OCI-LY7 (cell line): ENCODE measurements at regions not wholly inside any gene's neighbourhood (a gene's known extent, or its start where the extent isn't known, plus 50 kb on each side); places are given as distances from the start of the nearest gene placed in this dataset.

Experiments used
- EZH2phosphoT487 ChIP-seq: fragments of 200-600 bp; sonication (generic); IDR thresholded peaks from 2 replicates; pipeline ENCODE4 v1.6.1; 2018; ENCODE audit warnings: low read depth, borderline replicate concordance, mild to moderate bottlenecking, mixed run types, antibody characterized with exemption, low read length, moderate library complexity, mixed read lengths
- TF ChIP-seq, protein P1 (sequence below): fragments of 200-600 bp; sonication (generic); conservative IDR thresholded peaks from 2 replicates; pipeline ENCODE4 v1.5.1; 2014; ENCODE audit warnings: mild to moderate bottlenecking, antibody characterized with exemption, low read length, moderate library complexity, mixed read lengths

DNA sequence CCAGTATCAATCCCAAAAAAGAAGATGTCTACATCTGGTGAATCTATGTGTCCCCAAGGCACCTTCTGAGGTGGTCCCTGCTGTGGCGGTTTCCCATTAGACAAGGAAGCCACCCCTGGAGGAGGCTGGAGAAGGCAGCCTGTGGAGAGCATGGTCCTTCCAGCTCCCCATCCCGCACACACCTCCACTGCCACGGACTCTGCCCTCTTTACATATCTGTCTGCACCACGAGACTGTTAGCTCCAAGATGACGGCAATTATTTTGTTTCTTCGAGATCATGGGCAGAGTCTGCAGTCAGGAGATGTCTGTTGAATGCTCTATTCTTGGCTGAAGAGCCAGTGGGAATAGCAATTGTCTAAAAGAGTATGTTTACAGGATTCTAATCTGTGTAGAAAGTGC, 132.0 kb downstream of the OSR1 start:
- TF ChIP-seq, protein P1, sequence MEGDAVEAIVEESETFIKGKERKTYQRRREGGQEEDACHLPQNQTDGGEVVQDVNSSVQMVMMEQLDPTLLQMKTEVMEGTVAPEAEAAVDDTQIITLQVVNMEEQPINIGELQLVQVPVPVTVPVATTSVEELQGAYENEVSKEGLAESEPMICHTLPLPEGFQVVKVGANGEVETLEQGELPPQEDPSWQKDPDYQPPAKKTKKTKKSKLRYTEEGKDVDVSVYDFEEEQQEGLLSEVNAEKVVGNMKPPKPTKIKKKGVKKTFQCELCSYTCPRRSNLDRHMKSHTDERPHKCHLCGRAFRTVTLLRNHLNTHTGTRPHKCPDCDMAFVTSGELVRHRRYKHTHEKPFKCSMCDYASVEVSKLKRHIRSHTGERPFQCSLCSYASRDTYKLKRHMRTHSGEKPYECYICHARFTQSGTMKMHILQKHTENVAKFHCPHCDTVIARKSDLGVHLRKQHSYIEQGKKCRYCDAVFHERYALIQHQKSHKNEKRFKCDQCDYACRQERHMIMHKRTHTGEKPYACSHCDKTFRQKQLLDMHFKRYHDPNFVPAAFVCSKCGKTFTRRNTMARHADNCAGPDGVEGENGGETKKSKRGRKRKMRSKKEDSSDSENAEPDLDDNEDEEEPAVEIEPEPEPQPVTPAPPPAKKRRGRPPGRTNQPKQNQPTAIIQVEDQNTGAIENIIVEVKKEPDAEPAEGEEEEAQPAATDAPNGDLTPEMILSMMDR: no peak
- TF ChIP-seq EZH2phosphoT487: no peak
